ENCODE measurements at regions not wholly inside any gene's neighbourhood (a gene's known extent, or its start where the extent isn't known, plus 50 kb on each side); places are given as distances from the start of the nearest gene placed in this dataset.

DNA sequence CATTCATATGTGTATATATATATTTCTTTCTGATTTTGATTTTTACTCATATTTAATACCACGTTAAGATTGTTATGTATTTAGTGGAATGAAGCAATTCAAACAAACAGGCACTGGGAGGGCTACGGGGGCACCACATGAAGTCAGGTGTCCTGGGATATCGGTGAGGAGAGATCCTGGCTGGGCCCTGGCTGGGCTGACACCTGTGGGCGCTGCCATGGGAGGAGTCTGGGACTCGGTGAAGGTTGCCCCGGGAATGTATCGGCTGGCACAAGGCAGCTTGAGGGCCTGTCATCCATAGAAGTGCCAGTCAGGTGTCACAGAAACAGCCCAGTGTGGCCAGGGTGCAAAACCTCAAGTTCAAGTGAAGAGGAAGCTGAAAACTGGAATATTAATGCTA lies 766.9 kb upstream of the ARPP21 start:
- Histone ChIP-seq H3K4me3 (no peak overlapping the region), H3K27me3 (no peaks in the 10 kb centered on the region), H3K27ac (no peak overlapping the region), H3K4me1 (no peaks in the 10 kb centered on the region), H3K9me3 (no peaks in the 10 kb centered on the region), H3K36me3 (no peaks in the 10 kb centered on the region)
- no peak for DNase-seq
- TF ChIP-seq, protein P1, sequence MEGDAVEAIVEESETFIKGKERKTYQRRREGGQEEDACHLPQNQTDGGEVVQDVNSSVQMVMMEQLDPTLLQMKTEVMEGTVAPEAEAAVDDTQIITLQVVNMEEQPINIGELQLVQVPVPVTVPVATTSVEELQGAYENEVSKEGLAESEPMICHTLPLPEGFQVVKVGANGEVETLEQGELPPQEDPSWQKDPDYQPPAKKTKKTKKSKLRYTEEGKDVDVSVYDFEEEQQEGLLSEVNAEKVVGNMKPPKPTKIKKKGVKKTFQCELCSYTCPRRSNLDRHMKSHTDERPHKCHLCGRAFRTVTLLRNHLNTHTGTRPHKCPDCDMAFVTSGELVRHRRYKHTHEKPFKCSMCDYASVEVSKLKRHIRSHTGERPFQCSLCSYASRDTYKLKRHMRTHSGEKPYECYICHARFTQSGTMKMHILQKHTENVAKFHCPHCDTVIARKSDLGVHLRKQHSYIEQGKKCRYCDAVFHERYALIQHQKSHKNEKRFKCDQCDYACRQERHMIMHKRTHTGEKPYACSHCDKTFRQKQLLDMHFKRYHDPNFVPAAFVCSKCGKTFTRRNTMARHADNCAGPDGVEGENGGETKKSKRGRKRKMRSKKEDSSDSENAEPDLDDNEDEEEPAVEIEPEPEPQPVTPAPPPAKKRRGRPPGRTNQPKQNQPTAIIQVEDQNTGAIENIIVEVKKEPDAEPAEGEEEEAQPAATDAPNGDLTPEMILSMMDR (IDR thresholded peaks at IDR 0.05) = no peak
- TF ChIP-seq POLR2A (IDR thresholded peaks at IDR 0.05) = no peak

DNA sequence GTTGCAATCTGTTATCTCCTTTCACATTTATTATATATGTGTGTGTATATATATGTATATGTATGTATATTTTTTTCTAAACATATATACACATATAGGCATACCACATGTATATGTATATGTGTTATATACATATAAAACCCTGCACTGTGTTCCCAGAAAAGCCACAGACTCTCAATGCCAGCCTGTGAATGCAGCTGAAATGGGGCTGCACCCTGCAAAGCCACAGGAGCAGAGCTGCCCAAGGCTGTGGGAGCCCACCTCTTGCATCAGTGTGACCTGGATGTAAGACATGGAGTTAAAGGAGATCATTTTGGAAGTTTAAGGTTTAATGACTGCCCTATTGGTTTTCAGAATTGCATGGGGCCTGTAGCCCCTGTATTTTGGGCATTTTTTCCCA lies 762.3 kb upstream of the ARPP21 start:
- Histone ChIP-seq H3K9me3 (no peaks in the 10 kb centered on the region), H3K36me3 (no peaks in the 10 kb centered on the region), H3K4me3 (no peak overlapping the region), H3K4me1 (no peaks in the 10 kb centered on the region), H3K27ac (no peak overlapping the region), H3K27me3 (no peaks in the 10 kb centered on the region)
- no peak for DNase-seq
- TF ChIP-seq, protein P1 (IDR thresholded peaks at IDR 0.05) = no peak

DNA sequence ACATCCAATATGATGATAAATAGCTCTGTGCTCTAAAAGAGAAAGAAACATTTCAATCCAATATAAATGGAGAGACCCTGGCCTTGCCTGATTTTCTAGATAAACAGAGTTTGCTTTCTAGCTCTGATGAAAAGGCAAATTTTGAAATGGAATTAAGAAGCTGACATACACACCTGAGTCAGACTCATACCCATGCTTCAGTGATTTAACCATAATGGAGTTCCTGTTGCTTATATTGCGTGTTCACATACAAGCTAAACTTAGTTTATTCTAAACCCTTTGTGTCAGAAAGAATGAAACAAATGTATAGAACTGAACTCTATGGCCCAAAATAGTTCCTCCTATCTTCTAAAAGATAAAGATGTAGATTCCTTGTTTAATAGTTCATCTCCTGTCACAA lies 760.8 kb upstream of the ARPP21 start:
- H3K27me3 ChIP-seq = no peaks in the 10 kb centered on the region
- H3K27ac ChIP-seq = no peak overlapping the region

DNA sequence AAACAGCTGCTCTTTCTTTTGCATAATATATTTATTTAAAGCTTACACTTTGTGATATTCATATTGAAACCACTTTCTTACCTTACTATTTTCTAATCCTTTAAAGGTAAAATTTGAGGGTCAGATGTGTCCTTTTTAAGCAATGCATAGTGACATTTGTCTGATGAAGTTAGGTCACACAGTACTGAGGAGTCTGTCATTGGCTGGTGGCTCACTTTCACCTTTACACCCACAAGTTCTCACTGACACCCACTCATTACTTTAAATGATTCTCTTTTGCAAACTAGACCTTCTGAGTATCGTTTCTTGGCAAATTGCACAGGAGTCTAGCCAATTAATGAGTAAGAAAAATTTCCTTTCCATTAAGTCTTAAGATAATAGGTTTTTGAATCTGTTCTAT lies 758.3 kb upstream of the ARPP21 start:
- Histone ChIP-seq H3K27me3 (no peaks in the 10 kb centered on the region), H3K9me3 (no peaks in the 10 kb centered on the region), H3K36me3 (no peaks in the 10 kb centered on the region), H3K4me3 (no peak overlapping the region), H3K4me1 (no peaks in the 10 kb centered on the region), H3K27ac (no peak overlapping the region)
- no peak for DNase-seq
- TF ChIP-seq, protein P1 (IDR thresholded peaks at IDR 0.05) = no peak
- TF ChIP-seq POLR2A (IDR thresholded peaks at IDR 0.05) = no peak

More for the DNA sequence above, 760.8 kb upstream of the ARPP21 start:
- Histone ChIP-seq H3K4me3 (no peak overlapping the region), H3K36me3 (no peaks in the 10 kb centered on the region), H3K9me3 (no peaks in the 10 kb centered on the region), H3K4me1 (no peaks in the 10 kb centered on the region)
- TF ChIP-seq, protein P1 (IDR thresholded peaks at IDR 0.05) = no peak
- no peak for TF ChIP-seq POLR2A (IDR thresholded peaks at IDR 0.05)
- DNase-seq = no peak

DNA sequence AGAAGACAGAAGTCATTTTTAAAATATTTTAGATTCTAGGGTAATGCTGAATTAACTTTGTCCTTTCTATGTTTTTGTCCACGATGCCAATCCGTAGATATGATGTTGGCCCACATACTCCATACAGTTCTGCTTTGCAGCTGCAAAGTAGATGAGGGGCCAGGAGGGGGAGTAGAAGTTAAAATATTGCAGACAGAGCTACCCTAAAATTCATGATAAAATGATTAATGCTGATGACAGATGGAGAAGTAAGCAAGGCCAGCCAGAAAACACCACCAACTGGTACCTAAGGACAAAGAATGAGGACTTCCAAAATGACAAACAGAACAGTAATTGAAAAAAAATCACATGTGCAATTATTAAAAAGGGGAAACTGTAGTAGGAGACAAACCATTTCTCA lies 756.6 kb upstream of the ARPP21 start:
- TF ChIP-seq, protein P1 (IDR thresholded peaks at IDR 0.05) = no peak
- H3K36me3 ChIP-seq = no peaks in the 10 kb centered on the region
- H3K27ac ChIP-seq = no peak overlapping the region
- DNase-seq = no peak
- no peaks in the 10 kb centered on the region for H3K9me3 ChIP-seq
- H3K27me3 ChIP-seq = no peaks in the 10 kb centered on the region
- no peak overlapping the region for H3K4me3 ChIP-seq
- no peaks in the 10 kb centered on the region for H3K4me1 ChIP-seq

DNA sequence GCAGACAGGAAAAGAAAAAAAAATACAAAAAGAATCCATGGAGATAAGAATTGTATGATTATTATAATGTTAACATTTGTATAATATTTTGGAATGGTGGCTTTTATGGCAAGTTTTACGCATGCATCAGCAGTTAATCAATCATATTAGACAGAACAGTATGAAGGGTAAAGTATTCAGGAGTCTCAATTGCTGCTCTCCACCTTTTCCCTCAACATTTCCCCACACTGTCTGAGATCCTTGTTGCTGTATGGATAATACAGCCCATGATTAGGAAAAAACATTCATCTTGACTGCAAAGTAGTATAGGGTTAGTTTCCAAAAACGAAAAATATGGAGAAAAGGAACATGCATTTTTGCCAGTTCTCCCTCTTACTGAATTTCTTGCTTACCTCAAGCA lies 755.3 kb upstream of the ARPP21 start:
- Histone ChIP-seq H3K27ac (no peak overlapping the region), H3K9me3 (no peaks in the 10 kb centered on the region), H3K4me3 (no peak overlapping the region), H3K4me1 (no peaks in the 10 kb centered on the region), H3K27me3 (no peaks in the 10 kb centered on the region), H3K36me3 (no peaks in the 10 kb centered on the region)
- TF ChIP-seq, protein P1 (IDR thresholded peaks at IDR 0.05) = no peak
- no peak for TF ChIP-seq POLR2A (IDR thresholded peaks at IDR 0.05)
- DNase-seq = no peak

All from Peyer's patch (tissue), 4 donors.